ENCODE measurements at regions not wholly inside any gene's neighbourhood (a gene's known extent, or its start where the extent isn't known, plus 50 kb on each side); places are given as distances from the start of the nearest gene placed in this dataset.

DNA sequence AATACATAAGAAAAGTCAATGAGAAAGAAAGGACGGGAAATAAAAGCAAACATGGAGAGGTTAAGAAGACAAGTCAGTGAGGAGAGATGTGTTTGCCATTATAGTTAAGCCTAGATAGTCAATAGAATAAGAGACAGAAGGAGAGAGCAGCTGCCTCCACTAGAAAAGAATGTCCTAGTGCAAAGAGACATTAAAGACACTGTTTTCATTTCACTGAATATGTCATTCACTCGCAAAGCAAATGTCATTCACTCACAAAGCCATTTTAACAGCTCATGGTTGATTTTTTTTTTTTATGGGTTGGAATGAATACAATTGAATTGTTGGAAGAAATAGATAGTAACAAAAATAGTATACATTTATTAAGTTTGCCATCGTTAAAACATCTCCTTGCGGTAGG is 1007.6 kb downstream of the DNAJB9 start:
- Histone ChIP-seq H3K36me3 (ENCODE audit: control insufficient read depth in 2 of 2, insufficient read depth in 1 of 2, low read length in 2 of 2) (no peaks in the 10 kb centered on the region), H3K27ac (ENCODE audit: extremely low read depth, low read depth, low read length) (no peak overlapping the region), H3K4me3 (ENCODE audit: low read depth, low read length) (no peak overlapping the region), H3K4me1 (ENCODE audit: control insufficient read depth, insufficient read depth, low read length) (no peaks in the 10 kb centered on the region), H3K9me3 (ENCODE audit: control insufficient read depth, insufficient read depth, low read depth, low read length) (no peaks in the 10 kb centered on the region)
- POLR2A ChIA-PET = no interaction called here
- TF ChIP-seq ZNF133 (tag by site-specific recombination; IDR thresholded peaks at IDR 0.05) = no peak
- TF ChIP-seq, protein P1, sequence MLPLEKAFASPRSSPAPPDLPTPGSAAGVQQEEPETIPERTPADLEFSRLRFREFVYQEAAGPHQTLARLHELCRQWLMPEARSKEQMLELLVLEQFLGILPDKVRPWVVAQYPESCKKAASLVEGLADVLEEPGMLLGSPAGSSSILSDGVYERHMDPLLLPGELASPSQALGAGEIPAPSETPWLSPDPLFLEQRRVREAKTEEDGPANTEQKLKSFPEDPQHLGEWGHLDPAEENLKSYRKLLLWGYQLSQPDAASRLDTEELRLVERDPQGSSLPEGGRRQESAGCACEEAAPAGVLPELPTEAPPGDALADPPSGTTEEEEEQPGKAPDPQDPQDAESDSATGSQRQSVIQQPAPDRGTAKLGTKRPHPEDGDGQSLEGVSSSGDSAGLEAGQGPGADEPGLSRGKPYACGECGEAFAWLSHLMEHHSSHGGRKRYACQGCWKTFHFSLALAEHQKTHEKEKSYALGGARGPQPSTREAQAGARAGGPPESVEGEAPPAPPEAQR (tag by site-specific recombination; IDR thresholded peaks at IDR 0.05) = no peak
- TF ChIP-seq ZNF600 (tag by site-specific recombination; IDR thresholded peaks at IDR 0.05) = no peak
- no peak for TF ChIP-seq ZSCAN30 (tag by site-specific recombination; IDR thresholded peaks at IDR 0.05)
- no peak for TF ChIP-seq ZNF654 (tag by site-specific recombination; IDR thresholded peaks at IDR 0.05; ENCODE audit: low read depth)
- TF ChIP-seq ZNF549 (tag by site-specific recombination; IDR thresholded peaks at IDR 0.05) = no peak
- no peak for TF ChIP-seq ZNF48 (tag by site-specific recombination; IDR thresholded peaks at IDR 0.05)
- TF ChIP-seq, protein P2, sequence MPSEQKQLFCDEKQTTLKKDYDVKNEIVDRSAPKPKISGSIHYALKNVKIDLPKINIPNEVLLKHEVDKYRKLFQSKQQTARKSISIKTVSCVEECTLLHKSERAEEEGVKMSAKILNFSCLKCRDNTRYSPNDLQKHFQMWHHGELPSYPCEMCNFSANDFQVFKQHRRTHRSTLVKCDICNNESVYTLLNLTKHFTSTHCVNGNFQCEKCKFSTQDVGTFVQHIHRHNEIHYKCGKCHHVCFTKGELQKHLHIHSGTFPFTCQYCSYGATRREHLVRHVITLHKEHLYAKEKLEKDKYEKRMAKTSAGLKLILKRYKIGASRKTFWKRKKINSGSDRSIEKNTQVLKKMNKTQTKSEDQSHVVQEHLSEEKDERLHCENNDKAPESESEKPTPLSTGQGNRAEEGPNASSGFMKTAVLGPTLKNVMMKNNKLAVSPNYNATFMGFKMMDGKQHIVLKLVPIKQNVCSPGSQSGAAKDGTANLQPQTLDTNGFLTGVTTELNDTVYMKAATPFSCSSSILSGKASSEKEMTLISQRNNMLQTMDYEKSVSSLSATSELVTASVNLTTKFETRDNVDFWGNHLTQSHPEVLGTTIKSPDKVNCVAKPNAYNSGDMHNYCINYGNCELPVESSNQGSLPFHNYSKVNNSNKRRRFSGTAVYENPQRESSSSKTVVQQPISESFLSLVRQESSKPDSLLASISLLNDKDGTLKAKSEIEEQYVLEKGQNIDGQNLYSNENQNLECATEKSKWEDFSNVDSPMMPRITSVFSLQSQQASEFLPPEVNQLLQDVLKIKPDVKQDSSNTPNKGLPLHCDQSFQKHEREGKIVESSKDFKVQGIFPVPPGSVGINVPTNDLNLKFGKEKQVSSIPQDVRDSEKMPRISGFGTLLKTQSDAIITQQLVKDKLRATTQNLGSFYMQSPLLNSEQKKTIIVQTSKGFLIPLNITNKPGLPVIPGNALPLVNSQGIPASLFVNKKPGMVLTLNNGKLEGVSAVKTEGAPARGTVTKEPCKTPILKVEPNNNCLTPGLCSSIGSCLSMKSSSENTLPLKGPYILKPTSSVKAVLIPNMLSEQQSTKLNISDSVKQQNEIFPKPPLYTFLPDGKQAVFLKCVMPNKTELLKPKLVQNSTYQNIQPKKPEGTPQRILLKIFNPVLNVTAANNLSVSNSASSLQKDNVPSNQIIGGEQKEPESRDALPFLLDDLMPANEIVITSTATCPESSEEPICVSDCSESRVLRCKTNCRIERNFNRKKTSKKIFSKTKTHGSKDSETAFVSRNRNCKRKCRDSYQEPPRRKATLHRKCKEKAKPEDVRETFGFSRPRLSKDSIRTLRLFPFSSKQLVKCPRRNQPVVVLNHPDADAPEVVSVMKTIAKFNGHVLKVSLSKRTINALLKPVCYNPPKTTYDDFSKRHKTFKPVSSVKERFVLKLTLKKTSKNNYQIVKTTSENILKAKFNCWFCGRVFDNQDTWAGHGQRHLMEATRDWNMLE (tag by site-specific recombination; conservative IDR thresholded peaks at IDR 0.05; ENCODE audit: low read depth) = no peak
- no peak for TF ChIP-seq ZNF423 (tag by site-specific recombination; IDR thresholded peaks at IDR 0.05)
- no peak for TF ChIP-seq ZNF391 (tag by site-specific recombination; IDR thresholded peaks at IDR 0.05; ENCODE audit: borderline replicate concordance, low read depth)
- TF ChIP-seq ZNF223 (tag by site-specific recombination; IDR thresholded peaks at IDR 0.05) = no peak
- TF ChIP-seq, protein P3, sequence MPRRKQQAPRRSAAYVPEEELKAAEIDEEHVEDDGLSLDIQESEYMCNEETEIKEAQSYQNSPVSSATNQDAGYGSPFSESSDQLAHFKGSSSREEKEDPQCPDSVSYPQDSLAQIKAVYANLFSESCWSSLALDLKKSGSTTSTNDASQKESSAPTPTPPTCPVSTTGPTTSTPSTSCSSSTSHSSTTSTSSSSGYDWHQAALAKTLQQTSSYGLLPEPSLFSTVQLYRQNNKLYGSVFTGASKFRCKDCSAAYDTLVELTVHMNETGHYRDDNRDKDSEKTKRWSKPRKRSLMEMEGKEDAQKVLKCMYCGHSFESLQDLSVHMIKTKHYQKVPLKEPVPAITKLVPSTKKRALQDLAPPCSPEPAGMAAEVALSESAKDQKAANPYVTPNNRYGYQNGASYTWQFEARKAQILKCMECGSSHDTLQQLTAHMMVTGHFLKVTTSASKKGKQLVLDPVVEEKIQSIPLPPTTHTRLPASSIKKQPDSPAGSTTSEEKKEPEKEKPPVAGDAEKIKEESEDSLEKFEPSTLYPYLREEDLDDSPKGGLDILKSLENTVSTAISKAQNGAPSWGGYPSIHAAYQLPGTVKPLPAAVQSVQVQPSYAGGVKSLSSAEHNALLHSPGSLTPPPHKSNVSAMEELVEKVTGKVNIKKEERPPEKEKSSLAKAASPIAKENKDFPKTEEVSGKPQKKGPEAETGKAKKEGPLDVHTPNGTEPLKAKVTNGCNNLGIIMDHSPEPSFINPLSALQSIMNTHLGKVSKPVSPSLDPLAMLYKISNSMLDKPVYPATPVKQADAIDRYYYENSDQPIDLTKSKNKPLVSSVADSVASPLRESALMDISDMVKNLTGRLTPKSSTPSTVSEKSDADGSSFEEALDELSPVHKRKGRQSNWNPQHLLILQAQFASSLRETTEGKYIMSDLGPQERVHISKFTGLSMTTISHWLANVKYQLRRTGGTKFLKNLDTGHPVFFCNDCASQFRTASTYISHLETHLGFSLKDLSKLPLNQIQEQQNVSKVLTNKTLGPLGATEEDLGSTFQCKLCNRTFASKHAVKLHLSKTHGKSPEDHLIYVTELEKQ (tag by site-specific recombination; IDR thresholded peaks at IDR 0.05; ENCODE audit: borderline replicate concordance) = no peak
- no peak for TF ChIP-seq ZNF416 (tag by site-specific recombination; IDR thresholded peaks at IDR 0.05)
- TF ChIP-seq ZNF121 (tag by site-specific recombination; IDR thresholded peaks at IDR 0.05) = no peak
- TF ChIP-seq, protein P4, sequence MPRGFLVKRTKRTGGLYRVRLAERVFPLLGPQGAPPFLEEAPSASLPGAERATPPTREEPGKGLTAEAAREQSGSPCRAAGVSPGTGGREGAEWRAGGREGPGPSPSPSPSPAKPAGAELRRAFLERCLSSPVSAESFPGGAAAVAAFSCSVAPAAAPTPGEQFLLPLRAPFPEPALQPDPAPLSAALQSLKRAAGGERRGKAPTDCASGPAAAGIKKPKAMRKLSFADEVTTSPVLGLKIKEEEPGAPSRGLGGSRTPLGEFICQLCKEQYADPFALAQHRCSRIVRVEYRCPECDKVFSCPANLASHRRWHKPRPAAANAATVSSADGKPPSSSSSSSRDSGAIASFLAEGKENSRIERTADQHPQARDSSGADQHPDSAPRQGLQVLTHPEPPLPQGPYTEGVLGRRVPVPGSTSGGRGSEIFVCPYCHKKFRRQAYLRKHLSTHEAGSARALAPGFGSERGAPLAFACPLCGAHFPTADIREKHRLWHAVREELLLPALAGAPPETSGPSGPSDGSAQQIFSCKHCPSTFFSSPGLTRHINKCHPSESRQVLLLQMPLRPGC (tag by site-specific recombination; IDR thresholded peaks at IDR 0.05) = no peak
- TF ChIP-seq, protein P5, sequence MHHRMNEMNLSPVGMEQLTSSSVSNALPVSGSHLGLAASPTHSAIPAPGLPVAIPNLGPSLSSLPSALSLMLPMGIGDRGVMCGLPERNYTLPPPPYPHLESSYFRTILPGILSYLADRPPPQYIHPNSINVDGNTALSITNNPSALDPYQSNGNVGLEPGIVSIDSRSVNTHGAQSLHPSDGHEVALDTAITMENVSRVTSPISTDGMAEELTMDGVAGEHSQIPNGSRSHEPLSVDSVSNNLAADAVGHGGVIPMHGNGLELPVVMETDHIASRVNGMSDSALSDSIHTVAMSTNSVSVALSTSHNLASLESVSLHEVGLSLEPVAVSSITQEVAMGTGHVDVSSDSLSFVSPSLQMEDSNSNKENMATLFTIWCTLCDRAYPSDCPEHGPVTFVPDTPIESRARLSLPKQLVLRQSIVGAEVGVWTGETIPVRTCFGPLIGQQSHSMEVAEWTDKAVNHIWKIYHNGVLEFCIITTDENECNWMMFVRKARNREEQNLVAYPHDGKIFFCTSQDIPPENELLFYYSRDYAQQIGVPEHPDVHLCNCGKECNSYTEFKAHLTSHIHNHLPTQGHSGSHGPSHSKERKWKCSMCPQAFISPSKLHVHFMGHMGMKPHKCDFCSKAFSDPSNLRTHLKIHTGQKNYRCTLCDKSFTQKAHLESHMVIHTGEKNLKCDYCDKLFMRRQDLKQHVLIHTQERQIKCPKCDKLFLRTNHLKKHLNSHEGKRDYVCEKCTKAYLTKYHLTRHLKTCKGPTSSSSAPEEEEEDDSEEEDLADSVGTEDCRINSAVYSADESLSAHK (tag by site-specific recombination; IDR thresholded peaks at IDR 0.05) = no peak
- TF ChIP-seq, protein P6, sequence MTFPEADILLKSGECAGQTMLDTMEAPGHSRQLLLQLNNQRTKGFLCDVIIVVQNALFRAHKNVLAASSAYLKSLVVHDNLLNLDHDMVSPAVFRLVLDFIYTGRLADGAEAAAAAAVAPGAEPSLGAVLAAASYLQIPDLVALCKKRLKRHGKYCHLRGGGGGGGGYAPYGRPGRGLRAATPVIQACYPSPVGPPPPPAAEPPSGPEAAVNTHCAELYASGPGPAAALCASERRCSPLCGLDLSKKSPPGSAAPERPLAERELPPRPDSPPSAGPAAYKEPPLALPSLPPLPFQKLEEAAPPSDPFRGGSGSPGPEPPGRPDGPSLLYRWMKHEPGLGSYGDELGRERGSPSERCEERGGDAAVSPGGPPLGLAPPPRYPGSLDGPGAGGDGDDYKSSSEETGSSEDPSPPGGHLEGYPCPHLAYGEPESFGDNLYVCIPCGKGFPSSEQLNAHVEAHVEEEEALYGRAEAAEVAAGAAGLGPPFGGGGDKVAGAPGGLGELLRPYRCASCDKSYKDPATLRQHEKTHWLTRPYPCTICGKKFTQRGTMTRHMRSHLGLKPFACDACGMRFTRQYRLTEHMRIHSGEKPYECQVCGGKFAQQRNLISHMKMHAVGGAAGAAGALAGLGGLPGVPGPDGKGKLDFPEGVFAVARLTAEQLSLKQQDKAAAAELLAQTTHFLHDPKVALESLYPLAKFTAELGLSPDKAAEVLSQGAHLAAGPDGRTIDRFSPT (tag by site-specific recombination; IDR thresholded peaks at IDR 0.05) = no peak
- TF ChIP-seq, protein P7, sequence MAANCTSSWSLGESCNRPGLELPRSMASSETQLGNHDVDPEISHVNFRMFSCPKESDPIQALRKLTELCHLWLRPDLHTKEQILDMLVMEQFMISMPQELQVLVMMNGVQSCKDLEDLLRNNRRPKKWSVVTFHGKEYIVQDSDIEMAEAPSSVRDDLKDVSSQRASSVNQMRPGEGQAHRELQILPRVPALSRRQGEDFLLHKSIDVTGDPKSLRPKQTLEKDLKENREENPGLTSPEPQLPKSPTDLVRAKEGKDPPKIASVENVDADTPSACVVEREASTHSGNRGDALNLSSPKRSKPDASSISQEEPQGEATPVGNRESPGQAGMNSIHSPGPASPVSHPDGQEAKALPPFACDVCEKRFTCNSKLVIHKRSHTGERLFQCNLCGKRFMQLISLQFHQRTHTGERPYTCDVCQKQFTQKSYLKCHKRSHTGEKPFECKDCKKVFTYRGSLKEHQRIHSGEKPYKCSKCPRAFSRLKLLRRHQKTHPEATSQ (tag by site-specific recombination; IDR thresholded peaks at IDR 0.05) = no peak
- TF ChIP-seq PRDM1 (tag by site-specific recombination; IDR thresholded peaks at IDR 0.05) = no peak
- TF ChIP-seq GLIS1 (tag by site-specific recombination; IDR thresholded peaks at IDR 0.05) = no peak
- CTCF ChIA-PET = no interaction called here
